H9 (cell line): ENCODE measurements at regions not wholly inside any gene's neighbourhood (a gene's known extent, or its start where the extent isn't known, plus 50 kb on each side); places are given as distances from the start of the nearest gene placed in this dataset.

Source experiments
- DNase-seq: peaks from one replicate; pipeline ENCODE4 v3.0.0-alpha.2; 2017
- H2AFZ ChIP-seq: one replicate; pipeline ENCODE4 v1.6.1; 2013; ENCODE audit warnings: mild to moderate bottlenecking, low read length, control low read depth, moderate library complexity
- H2AK5ac ChIP-seq: 2 replicates; pipeline ENCODE4 v1.6.1; 2013; ENCODE audit warnings: low read length, control low read depth, mixed read lengths; ENCODE audit not compliant: insufficient read length
- H2BK120ac ChIP-seq: one replicate; pipeline ENCODE4 v1.6.1; 2013; ENCODE audit warnings: low read depth, mild to moderate bottlenecking, low read length, control low read depth, inconsistent platforms; ENCODE audit not compliant: poor library complexity, severe bottlenecking
- H2BK12ac ChIP-seq: 2 replicates; pipeline ENCODE4 v1.6.1; 2013; ENCODE audit warnings: low read length, control low read depth, mixed read lengths, low read depth; ENCODE audit not compliant: insufficient read length
- H2BK15ac ChIP-seq: 2 replicates; pipeline ENCODE4 v1.6.1; 2013; ENCODE audit warnings: low read depth, low read length, control low read depth
- H2BK20ac ChIP-seq: one replicate; pipeline ENCODE4 v1.6.1; 2013; ENCODE audit warnings: low read depth, mild to moderate bottlenecking, low read length, control low read depth, inconsistent platforms; ENCODE audit not compliant: poor library complexity, severe bottlenecking
- H2BK5ac ChIP-seq: 2 replicates; pipeline ENCODE4 v1.6.1; 2013; ENCODE audit warnings: low read length, control low read depth, mixed read lengths; ENCODE audit not compliant: insufficient read length
- H3K14ac ChIP-seq: 2 replicates; pipeline ENCODE4 v1.6.1; 2013; ENCODE audit warnings: low read length, control low read depth; ENCODE audit not compliant: insufficient read depth
- H3K18ac ChIP-seq: 2 replicates; pipeline ENCODE4 v1.6.1; 2013; ENCODE audit warnings: low read depth, mild to moderate bottlenecking, mixed read lengths, low read length, control low read depth; ENCODE audit not compliant: insufficient read length
- H3K23ac ChIP-seq: 2 replicates; pipeline ENCODE4 v1.6.1; 2013; ENCODE audit warnings: low read length, control low read depth, mixed read lengths, low read depth; ENCODE audit not compliant: insufficient read length
- H3K23me2 ChIP-seq: 2 replicates; pipeline ENCODE4 v1.6.1; 2013; ENCODE audit warnings: low read depth, mild to moderate bottlenecking, mixed read lengths, low read length, control low read depth; ENCODE audit not compliant: insufficient read length, poor library complexity, severe bottlenecking
- H3K27ac ChIP-seq: 2 replicates; pipeline ENCODE4 v1.5.1; 2013; ENCODE audit warnings: low read length, control low read depth, mixed read lengths, low read depth; ENCODE audit not compliant: insufficient read length
- H3K27me3 ChIP-seq: 2 replicates; pipeline ENCODE4 v1.6.1; 2013; ENCODE audit warnings: low read length, control low read depth, inconsistent platforms; ENCODE audit not compliant: insufficient read depth
- H3K4ac ChIP-seq: 2 replicates; pipeline ENCODE4 v1.6.1; 2013; ENCODE audit warnings: low read depth, mild to moderate bottlenecking, control low read depth, inconsistent platforms, low read length, moderate library complexity
- H3K4me1 ChIP-seq: 2 replicates; pipeline ENCODE4 v1.6.1; 2013; ENCODE audit warnings: low read length, control low read depth, inconsistent platforms; ENCODE audit not compliant: insufficient read depth
- H3K4me2 ChIP-seq: 2 replicates; pipeline ENCODE4 v1.6.1; 2013; ENCODE audit warnings: low read length, control low read depth, mixed read lengths; ENCODE audit not compliant: insufficient read length, insufficient read depth
- H3K56ac ChIP-seq: 2 replicates; pipeline ENCODE4 v1.6.1; 2013; ENCODE audit warnings: low read depth, mild to moderate bottlenecking, mixed read lengths, low read length, control low read depth; ENCODE audit not compliant: insufficient read length
- H3K79me1 ChIP-seq: 2 replicates; pipeline ENCODE4 v1.6.1; 2013; ENCODE audit warnings: low read depth, mild to moderate bottlenecking, moderate library complexity, low read length, control low read depth, inconsistent platforms; ENCODE audit not compliant: insufficient read depth, poor library complexity, severe bottlenecking
- H3K79me2 ChIP-seq: 2 replicates; pipeline ENCODE4 v1.6.1; 2013; ENCODE audit warnings: low read length, control low read depth, inconsistent platforms; ENCODE audit not compliant: insufficient read depth
- H3K9ac ChIP-seq: 2 replicates; pipeline ENCODE4 v1.6.1; 2013; ENCODE audit warnings: low read length, control low read depth, mixed read lengths; ENCODE audit not compliant: insufficient read length; ENCODE audit errors: extremely low read depth
- H3K9me3 ChIP-seq: one replicate; pipeline ENCODE4 v1.6.1; 2013; ENCODE audit warnings: low read depth, low read length, inconsistent platforms; ENCODE audit not compliant: control insufficient read depth
- H3T11ph ChIP-seq: one replicate; pipeline ENCODE4 v1.6.1; 2013; ENCODE audit warnings: mild to moderate bottlenecking, low read length, control low read depth, inconsistent platforms
- H4K20me1 ChIP-seq: one replicate; pipeline ENCODE4 v1.6.1; 2013; ENCODE audit not compliant: control insufficient read depth, insufficient read length, insufficient read depth
- H4K5ac ChIP-seq: 2 replicates; pipeline ENCODE4 v1.6.1; 2013; ENCODE audit warnings: low read depth, mild to moderate bottlenecking, mixed read lengths, low read length, control low read depth; ENCODE audit not compliant: insufficient read length
- H4K8ac ChIP-seq: replicated peaks from 2 replicates; pipeline ENCODE4 v1.6.1; 2013; ENCODE audit warnings: low read length, control low read depth, mixed read lengths, low read depth; ENCODE audit not compliant: insufficient read length
- H4K91ac ChIP-seq: 2 replicates; pipeline ENCODE4 v1.6.1; 2013; ENCODE audit warnings: low read depth, mild to moderate bottlenecking, moderate library complexity, mixed read lengths, low read length, control low read depth; ENCODE audit not compliant: insufficient read length
- H3K27ac Mint-ChIP-seq, 3 experiments: 2 replicates in 2 of 3; 3 replicates in 1 of 3; pipeline ENCODE4 v1.8.0; 2020 to 2021; ENCODE audit warnings: mixed read lengths in 3 of 3, mild to moderate bottlenecking in 1 of 3, moderate library complexity in 1 of 3
- H3K27me3 Mint-ChIP-seq: 2 replicates; pipeline ENCODE4 v1.8.0; 2021; ENCODE audit warnings: low read depth, mild to moderate bottlenecking, moderate library complexity, mixed read lengths
- H3K36me3 Mint-ChIP-seq, 3 experiments: 2 replicates in 2 of 3; 3 replicates in 1 of 3; pipeline ENCODE4 v1.8.0; 2020 to 2021; ENCODE audit warnings: low read depth in 3 of 3, mixed read lengths in 3 of 3; ENCODE audit not compliant: insufficient read depth in 1 of 3
- H3K4me1 Mint-ChIP-seq, 2 experiments: 2 replicates each; pipeline ENCODE4 v1.8.0; 2020; ENCODE audit warnings: mixed read lengths in 2 of 2
- H3K4me3 Mint-ChIP-seq, 2 experiments: 2 replicates in 1 of 2; 3 replicates in 1 of 2; pipeline ENCODE4 v1.8.0; 2020 to 2021; ENCODE audit warnings: mild to moderate bottlenecking in 2 of 2, mixed read lengths in 2 of 2, moderate library complexity in 1 of 2
- H3K9me3 Mint-ChIP-seq, 2 experiments: 2 replicates in 1 of 2; 3 replicates in 1 of 2; pipeline ENCODE4 v1.8.0; 2020; ENCODE audit warnings: mild to moderate bottlenecking in 2 of 2, mixed read lengths in 2 of 2, moderate library complexity in 1 of 2
- WGBS: extraction: QIAGEN DNeasy Blood & Tissue Kit; methylation state at CpG from one replicate; pipeline ENCODE4 v1.1.7; 2013; ENCODE audit warnings: missing lambda C conversion rate, low lambda C conversion rate, mixed read lengths; ENCODE audit not compliant: insufficient read length; ENCODE audit errors: extremely low coverage; 5-methylcytosine and 5-hydroxymethylcytosine counted together
- TF ChIP-seq, protein P1 (sequence below): fragments of 200-600 bp; sonication (generic); conservative IDR thresholded peaks from 3 replicates; pipeline ENCODE4 v1.8.0; 2021; ENCODE audit warnings: antibody characterized with exemption, mild to moderate bottlenecking

DNA sequence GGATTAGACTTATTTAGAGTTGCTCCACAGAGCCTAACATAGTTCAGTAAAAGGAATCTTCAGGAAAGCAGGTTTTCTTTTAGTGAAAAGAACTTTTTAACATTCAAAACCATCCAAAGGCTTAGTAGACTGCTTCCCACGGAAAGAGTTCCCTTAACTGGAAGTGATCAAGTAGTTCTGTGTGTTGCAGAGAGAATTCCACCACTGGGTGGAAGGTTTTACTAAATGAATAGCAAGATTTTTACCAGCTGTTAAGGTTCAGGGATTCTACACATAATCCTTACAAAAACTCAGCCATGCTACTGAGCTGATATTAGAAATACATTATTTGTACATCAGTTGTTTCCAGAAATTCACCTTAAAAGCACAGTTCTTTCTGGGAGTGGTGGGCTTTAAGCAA lies 119.7 kb downstream of the GDAP2 start:
- Histone ChIP-seq H3K27me3 (no peaks in the 10 kb centered on the region), H3K79me2 (no peaks in the 10 kb centered on the region), H3K14ac (no peak overlapping the region), H3K23me2 (no peaks in the 10 kb centered on the region), H2BK12ac (no peak overlapping the region), H3T11ph (no peak overlapping the region), H4K5ac (no peak overlapping the region), H3K27ac (no peak overlapping the region), H2AFZ (no peak overlapping the region), H3K4me2 (no peak overlapping the region), H3K56ac (no peak overlapping the region), H2BK20ac (no peak overlapping the region), H4K91ac (no peak overlapping the region), H2BK120ac (no peak overlapping the region), H2AK5ac (no peak overlapping the region), H3K79me1 (no peaks in the 10 kb centered on the region), H4K20me1 (no peaks in the 10 kb centered on the region), H2BK5ac (no peak overlapping the region), H2BK15ac (no peak overlapping the region), H3K23ac (no peak overlapping the region), H3K4ac (no peak overlapping the region), H3K4me1 (no peaks in the 10 kb centered on the region), H4K8ac (no peak overlapping the region), H3K18ac (no peak overlapping the region), H3K9me3 (no peaks in the 10 kb centered on the region), H3K9ac (no peak overlapping the region)
- Mint-ChIP-seq H3K4me1 (peaks cover 3 to 5% of the 10 kb centered on the region in 2 experiments; a peak in 3 of 4 replicates), H3K27me3 (no peaks in the 10 kb centered on the region), H3K36me3 (no peaks in the 10 kb centered on the region), H3K9me3 (no peaks in the 10 kb centered on the region), H3K27ac (no peak overlapping the region), H3K4me3 (no peak overlapping the region)
- no peak for DNase-seq
- TF ChIP-seq, protein P1, sequence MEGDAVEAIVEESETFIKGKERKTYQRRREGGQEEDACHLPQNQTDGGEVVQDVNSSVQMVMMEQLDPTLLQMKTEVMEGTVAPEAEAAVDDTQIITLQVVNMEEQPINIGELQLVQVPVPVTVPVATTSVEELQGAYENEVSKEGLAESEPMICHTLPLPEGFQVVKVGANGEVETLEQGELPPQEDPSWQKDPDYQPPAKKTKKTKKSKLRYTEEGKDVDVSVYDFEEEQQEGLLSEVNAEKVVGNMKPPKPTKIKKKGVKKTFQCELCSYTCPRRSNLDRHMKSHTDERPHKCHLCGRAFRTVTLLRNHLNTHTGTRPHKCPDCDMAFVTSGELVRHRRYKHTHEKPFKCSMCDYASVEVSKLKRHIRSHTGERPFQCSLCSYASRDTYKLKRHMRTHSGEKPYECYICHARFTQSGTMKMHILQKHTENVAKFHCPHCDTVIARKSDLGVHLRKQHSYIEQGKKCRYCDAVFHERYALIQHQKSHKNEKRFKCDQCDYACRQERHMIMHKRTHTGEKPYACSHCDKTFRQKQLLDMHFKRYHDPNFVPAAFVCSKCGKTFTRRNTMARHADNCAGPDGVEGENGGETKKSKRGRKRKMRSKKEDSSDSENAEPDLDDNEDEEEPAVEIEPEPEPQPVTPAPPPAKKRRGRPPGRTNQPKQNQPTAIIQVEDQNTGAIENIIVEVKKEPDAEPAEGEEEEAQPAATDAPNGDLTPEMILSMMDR = no peak
- WGBS = no CpG with 5 or more reads among the region's 1 CpG
